Muscle of back (tissue), 3 donors: ENCODE measurements at regions not wholly inside any gene's neighbourhood (a gene's known extent, or its start where the extent isn't known, plus 50 kb on each side); places are given as distances from the start of the nearest gene placed in this dataset.

Experiments
- DNase-seq, 3 donors: peaks; one replicate each; pipeline versions ENCODE4 v3.0.0 to v3.0.0-alpha.2; 2013

DNA sequence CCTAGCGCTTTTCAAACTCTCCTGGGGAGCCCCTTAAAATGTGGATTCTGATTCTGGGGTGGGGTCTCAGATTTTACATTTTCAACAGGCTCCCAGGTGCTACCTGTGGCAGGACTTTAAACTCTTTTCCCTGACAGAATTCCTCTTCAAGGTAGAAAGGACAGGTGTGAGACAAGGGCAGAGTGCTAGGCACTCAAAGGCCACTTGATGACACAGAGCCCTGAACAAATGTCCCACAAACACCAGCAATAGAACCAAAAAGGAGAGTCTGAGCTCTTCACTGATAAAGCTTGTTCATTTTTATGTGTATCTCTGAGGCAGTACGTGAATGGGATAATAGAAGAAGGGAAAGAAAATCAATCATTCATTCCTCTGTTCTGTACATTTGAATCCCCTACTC is 77.7 kb upstream of the PELI1 start:
- DNase-seq, result peak in 1 of 3 donors; percentile 48

DNA sequence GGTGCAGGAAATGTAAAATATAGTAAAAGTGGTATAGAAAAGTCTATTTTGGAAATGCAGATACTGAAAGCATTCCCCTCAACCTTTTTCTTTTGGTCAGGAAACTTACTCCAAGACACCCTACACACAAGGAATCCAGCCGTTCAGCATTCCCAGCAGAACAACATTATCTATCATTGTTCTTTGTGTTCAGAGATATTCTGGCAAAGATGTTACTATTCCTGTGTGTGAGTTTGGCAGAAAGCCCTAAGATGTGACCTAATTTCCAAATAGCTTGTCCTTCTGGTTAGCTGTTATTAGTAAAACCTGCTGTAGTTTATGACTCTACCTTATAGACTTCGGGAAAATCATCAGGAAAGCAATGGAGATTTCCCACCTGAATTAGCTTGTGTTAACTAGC is 78.1 kb upstream of the PELI1 start:
- DNase-seq, result peak; percentile 71 to 93 (median 84)

DNA sequence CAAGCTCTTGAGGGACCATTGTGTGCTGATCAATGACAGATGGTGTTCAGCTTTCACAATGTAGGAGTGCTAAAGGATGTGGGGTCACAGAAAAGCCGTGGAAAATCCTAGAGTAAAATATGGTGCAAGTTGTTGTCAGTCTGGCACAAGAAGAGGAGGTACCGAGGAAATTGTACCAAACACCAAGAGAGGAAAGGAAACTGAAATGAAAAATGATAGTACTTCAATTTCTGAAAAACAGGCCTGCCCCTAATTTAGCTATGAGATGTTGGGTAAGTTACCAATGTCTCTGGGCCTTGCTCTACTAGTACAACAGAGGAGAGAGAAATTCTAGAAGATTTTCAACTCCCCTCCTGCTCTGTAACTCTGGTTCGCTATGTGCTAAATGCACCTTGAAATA is 78.8 kb upstream of the PELI1 start:
- no peak for DNase-seq

- no peak for DNase-seq
Measured at GRCh38 chr2:64225491-64225890, 81.3 kb upstream of the PELI1 start.

- DNase-seq, result no peak
Measured at GRCh38 chr2:64226611-64227010, 82.4 kb upstream of the PELI1 start.

GRCh38 chr2:64227603-64228125 is 83.4 kb upstream of the PELI1 start:
- no peak for DNase-seq

DNA sequence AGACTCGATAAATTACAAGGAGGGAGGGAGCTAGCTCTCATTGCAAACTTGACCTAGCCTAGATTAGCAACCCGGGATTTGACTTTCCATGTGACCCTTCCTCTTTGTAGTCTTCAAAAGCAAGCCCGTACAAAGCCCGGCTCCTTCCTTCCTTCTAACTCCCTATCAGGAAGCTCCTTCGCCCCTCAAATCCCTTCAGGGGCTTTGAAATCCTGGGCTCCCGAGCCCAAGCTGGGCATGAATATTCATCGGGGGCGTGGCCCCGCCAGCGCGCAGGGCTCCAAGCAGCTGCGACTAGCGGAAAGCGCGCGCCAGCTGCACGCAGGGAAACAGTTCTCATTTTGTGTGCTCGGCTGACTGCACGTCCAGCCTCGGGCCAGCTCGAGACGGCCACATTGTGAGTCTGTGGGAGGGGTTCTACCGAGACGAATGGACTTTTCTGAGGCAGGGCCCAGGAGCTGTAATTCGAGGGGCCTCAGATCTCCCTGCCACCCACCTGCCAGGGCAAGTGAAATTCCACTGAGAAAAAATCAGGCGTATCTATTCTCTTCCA is 84.0 kb upstream of the PELI1 start:
- peak; percentile 88 to 97 (median 91) for DNase-seq

- no peak for DNase-seq
Measured at GRCh38 chr2:64228918-64229317, 84.7 kb upstream of the PELI1 start.

- no peak for DNase-seq
Measured at GRCh38 chr2:64230540-64230939, 86.3 kb upstream of the PELI1 start.

GRCh38 chr2:64232266-64232665 is 88.0 kb upstream of the PELI1 start:
- DNase-seq, result no peak

DNA sequence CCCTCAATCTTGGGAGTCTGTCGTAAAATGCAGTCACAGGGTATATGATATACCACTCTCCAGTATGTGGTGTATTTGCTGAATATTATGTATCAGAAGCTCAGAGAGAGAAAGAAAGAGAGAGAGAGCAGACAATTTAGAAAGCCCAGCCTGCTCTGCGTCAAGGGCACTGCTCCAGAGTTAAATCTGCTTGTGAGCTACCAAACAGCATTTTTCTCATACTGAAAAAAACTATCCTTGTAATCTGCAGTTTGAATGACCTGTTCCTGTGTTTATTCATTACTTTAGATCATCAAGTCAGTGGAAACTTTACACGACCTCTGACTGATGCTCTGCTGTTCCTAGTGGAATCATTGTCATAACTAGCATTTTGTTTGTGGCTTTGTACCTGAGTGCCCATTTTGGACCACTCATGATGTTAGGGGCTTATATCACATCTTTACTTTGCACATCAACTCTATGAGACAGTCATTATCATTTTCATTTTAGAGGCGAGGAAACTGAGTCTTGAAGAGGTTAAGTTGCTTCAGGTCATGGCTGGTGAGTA is 89.2 kb upstream of the PELI1 start:
- no peak for DNase-seq

GRCh38 chr2:64234150-64234549 is 89.9 kb upstream of the PELI1 start:
- no peak for DNase-seq

DNA sequence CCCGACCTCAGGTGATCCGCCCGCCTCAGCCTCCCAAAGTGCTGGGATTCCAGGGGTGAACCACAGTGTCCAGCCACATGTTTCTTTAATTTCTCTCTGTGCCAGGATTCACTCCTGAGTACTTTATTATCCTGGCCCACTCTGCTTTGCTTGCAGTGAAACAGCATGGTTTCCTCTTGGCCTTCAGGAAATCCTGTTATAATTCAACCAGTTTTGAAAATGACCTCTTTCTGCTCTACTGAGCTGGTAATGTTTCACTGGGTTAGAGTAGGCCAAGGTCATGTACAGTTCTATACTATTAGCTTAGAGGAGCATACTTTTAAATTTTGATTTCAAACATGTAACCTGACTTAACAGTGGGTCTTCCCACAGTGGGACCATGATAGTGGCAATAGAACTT is 90.6 kb upstream of the PELI1 start:
- no peak for DNase-seq

DNA sequence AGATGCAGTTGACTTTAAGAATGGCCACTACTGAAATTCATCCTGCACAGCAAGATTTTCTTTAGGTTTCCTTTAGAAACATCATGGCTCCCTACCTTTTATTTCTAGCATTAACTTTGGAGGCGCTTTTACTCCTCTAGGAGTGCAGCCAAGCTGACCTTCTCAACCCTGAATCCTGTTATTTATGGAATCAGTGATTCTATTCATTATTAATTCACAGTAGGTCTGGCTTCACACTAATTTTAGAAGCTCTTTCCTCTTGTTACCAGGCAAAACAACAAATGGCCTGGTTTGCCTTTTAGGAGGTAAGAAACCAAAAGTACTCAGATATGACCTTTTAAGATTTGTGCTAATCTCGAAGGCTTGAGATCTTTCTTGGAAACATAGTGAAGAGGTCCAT is 93.0 kb upstream of the PELI1 start:
- DNase-seq, result no peak

- no peak for DNase-seq
Measured at GRCh38 chr2:64238799-64239198, 94.6 kb upstream of the PELI1 start.

- DNase-seq, result no peak
Measured at GRCh38 chr2:64243081-64244036, 99.1 kb upstream of the PELI1 start.

DNA sequence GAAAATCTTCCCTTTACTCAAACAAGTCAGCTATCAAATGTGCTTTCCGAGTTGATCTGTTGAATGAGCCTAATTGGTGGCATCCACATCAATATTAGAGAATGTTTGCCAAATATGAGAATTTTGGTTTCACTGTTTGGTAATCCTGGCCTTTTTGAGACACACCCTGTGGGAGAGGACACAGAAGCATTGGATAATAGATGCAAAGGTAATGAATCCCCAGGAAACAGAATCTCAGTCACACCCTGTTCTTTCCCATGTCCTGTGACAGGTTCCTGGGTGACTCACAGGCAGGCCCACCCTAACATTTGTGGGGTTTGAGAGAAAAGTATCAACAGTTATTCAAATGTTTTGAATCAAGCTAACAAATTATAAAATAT is 99.8 kb upstream of the PELI1 start:
- no peak for DNase-seq

DNA sequence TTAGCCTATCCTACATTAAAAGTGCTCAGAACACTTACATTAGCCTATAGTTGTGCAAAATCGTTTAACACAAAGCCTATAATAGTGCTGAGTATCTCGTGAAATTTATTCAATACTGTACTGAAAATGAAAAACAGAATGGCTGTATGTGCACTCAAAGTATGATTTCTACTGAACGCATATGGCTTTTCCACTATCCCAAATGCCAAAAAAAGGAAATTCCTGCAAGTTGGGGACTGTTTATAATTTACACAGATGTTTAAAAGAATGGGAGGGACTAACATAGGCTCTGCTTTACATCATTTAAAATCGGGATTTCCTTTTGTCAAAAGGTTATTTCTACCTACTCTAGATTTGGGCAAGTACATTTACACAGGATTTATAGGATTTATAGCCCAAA is 101.4 kb upstream of the PELI1 start:
- DNase-seq, result peak in 1 of 3 donors; percentile 57

- peak in 1 of 3 donors; percentile 38 for DNase-seq
Measured at GRCh38 chr2:64246962-64247361, 102.7 kb upstream of the PELI1 start.

GRCh38 chr2:64249426-64249825 is 105.2 kb upstream of the PELI1 start:
- DNase-seq, result no peak

DNA sequence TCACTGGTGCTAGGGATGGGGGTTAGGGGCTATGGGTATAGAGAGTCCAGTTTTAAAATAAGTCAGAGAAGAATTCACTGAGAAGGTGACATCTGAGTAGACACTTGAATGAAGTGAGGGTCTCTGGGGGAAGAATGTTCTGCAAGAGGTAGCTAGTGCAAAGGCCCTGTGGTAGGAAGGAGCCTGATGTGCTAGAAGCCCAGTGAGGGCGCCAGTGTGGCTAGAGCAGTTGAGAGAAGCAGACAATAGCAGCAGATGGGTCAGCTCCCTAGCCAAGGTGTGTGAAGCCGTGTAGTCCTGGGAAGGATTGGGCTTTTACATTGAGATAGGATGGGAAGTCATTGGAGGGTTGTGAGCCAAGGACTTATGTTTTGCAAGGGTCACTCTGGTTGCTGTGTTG is 105.8 kb upstream of the PELI1 start:
- DNase-seq, result no peak

DNA sequence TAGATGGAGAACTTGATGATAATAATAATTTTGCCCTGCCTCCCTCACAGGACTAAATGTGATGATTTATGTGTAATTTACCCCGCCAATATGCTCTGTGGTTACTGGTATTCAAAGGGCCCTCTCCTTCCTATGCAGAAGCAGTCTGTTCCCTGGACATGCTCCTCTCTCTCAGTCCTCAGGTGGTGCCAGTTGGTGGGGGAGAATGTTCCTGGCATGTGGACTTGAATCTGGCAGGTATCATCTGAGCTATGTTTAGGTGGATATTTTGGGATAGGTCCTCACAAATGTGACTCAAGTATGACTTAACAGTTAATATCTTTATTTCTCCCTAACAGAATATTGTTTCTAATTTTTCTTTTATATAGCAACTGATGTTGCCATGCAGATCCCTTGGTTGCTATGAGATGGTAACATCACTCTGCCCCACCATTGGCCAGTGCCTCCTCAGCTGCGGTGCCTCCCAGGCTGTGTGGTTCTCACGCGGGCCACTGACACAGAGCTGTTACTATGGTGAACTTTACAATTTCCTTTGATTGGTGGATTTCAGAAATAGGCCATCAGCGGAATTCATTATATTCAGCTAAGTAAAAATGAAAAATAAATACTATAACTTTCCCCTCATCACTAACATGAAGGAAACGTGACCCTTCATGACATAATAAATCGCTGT is 106.7 kb upstream of the PELI1 start:
- no peak for DNase-seq
